ENCODE measurements at regions not wholly inside any gene's neighbourhood (a gene's known extent, or its start where the extent isn't known, plus 50 kb on each side); places are given as distances from the start of the nearest gene placed in this dataset.
A peak's percentile ranks its signal among the peaks of the same experiment; 100 is the strongest.
"Not testable (repeated sequence)": the region's sequence is repeated elsewhere in the genome, so short reads cannot be mapped to it uniquely, and the experiment has no call there.

DNA sequence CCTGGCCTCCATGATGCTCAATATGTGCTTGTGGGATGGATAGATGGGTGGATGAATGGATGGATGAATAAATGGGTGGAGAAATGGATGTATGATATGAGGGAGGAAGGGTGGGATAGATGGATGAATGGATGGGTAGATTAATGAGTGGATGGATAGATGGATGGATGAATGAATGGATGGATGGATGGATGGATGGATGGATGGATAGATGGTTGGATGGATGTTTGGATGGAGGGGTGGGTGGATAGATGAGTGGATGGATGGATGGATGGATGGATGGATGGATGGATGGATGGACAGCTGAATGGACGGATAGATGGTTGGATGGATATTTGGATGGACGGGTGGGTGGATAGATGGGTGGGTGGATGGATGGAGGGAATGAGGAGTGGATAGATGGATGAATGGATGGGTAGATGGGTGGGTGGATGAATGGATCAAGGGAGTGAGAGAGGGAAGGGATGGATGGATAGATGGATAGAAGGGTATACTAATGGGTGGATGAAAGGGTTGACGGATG lies 139.4 kb downstream of the CEBPB start:
- DNase-seq (ENCODE audit: low spot score) = no peak

DNA sequence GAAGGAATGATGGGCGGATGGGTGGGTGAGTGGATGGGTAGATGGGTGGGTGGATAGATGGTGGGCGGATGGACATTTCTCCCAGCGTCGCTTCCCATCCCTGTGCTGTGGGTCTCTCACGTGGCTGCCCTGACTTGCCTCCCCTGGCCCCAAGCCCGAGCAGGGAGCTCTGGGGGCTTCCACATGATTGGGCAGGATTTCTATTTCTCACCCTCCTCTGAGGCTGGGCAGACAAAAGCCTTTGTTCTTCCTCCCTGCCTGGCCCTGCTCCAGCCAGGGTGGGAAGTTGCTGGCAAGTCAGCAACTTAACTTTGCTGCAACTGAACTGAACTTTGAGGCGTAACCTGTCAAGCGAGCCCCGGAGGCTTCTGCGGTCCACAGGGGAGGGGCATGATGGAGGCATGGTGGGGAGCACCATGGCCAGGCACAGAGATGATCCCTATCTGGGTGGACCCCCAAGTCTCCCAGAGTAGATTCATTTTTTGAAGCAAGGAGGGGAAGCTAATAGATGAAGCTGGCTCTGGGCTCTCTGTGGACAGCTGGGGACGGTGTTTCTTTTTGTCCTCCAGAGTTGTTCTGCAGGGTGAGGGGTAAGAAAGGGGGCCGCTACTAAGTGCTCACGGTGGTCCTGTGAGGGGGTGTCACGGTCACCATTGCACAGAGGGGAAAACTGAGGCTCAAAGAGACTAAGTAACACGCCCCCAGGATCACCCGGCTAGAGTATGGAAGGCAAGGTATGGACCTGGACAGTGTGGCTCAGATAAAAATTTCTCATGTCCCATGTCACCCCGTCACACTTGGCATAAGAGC lies 140.1 kb downstream of the CEBPB start:
- no peak for DNase-seq (ENCODE audit: low spot score)

DNA sequence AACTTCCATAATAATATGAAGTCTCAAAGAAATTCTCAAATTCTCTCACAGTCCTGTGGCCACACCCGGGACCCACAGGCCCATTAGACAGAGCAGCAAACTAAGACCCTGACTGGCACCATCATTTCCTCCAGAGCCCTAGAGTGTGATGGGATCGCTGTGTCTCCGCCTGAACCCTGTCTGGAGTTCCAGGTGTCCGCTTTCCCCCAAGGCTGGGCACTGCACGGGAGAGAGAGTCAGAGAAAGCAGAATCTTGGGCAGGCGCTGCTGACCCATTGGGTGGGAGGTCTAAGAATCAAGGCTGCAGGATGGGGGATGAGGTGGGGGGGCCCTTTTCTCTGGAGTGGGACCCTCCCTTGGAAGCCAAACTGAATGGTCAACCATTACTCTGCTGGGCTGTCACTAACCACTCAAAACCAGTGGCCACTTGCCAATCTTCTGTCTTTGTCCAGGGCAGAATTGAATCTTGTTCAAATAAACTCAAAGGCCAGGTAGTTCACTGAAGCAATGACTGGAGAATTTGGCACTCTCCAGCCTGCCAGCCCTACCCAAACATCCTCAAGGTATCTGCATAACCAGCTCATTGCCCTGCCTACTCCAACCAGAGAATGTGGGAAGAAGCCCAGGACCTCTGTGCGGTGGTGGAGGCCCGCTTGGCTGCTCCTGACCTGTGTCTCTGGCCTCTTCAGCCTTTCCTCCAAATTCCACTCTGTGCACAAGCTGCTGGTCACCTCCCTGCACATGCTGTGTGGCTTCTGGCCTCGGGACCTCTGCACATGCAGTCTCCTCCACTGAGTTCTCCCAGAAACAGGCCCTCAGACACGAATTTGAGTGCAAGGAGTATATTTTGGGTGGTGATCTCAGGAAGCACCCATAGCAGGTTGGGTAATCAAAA lies 141.1 kb downstream of the CEBPB start:
- no peak for DNase-seq (ENCODE audit: low spot score)

DNA sequence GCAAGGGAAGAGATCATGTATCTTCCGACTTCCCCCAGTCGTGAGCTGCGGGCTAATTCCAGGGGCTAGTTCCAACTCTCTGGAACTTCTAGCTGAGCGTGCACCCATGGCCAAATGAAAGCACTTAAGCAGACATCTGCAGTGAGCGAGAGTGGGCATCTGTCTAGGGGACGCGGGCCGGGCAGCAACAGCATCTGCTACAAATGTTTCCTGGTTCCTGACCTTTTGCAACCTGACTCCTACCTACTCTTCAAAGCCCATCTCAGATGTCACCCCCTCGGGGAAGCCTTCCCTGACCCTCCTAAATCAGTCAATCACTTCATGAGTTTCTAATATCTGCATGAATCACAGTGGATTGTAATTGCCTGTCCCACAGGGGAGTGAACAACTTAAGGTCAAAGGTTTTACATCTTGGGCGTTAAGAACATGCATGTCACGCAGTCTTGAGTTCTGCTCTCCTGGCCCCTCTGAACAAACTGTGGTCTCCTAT lies 141.9 kb downstream of the CEBPB start:
- DNase-seq (ENCODE audit: low spot score) = no peak

DNA sequence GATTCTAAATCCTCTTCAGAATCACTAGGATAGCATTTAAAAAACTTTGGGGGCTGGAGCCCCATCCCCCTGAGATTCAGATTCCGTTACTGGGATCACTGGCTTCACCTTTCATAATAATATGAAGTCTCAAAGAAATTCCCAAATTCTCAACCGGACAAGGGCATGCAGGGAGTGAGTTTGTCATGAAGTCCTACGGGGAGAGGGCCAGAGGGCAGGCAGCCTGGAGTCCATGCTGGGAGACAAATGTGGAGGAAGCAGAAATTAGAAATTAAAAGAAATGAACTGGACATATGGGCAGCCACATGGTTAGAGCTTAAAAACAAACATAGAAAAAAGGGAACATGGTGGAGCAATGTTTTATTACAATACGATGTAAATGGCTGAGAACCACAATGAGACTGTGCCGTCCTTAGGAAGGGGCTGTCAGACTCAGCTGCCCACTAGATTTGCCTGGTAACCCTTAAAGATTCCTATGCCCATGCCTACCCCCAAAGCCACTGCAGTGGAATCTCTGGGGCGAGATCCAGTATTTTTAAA lies 142.6 kb downstream of the CEBPB start:
- DNase-seq (ENCODE audit: low spot score) = no peak

DNA sequence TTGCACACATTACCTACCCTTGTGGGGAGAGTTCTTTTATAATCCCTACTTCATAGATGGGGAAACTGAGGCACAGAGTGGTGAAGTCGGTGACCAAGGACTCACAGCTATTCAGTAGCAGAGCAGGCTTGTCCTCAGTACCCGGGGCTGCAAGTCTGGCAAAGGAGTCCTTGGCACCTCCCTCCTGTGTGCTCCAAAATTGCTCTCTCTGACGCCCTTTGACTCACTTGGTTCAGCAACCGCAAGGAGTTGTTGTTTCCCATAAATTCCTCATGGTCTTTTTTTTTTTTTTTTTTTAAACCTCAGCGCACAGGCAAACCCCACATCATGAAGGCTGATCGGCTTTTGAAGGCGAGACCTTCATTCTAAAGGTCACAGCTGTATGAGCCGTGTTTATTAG lies 143.2 kb downstream of the CEBPB start:
- no peak for DNase-seq (ENCODE audit: low spot score)

DNA sequence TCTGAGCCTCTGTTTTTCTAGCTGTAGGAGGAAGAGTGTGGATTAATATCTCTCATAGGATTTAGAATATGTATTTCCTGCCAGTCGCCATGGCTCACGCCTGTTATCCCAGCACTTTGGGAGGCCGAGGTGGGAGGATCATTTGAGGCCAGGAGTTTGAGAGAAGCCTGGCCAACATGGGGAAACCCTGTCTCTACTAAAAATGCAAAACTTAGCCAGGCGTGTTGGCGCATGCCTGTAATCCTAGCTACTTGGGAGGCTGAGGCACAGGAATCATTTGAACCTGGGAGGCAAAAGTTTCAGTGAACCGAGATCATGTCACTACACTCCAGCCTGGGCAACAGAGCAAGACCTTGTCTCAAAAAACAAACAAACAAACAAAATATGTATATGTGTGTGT lies 143.9 kb downstream of the CEBPB start:
- not testable (repeated sequence) for DNase-seq (ENCODE audit: low spot score)

DNA sequence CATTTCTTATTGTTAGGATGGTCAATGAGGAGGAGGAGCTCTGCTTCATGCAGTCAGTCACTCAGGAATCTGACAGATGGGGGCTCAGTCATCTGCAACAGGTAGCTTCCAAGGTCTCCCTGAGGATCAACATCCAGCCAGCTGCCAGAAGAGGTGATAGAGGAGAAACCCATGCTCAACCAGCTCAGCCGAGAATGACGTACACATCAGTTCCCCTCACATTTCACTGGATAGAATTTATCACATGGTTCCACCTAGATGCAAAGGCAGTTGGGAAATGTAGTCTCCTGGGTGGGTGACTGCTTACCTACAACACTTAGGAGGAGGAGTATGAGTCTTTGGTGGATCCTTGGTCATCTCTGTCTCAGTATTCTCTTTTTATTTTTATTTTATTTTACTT lies 144.5 kb downstream of the CEBPB start:
- no peak for DNase-seq (ENCODE audit: low spot score)

DNA sequence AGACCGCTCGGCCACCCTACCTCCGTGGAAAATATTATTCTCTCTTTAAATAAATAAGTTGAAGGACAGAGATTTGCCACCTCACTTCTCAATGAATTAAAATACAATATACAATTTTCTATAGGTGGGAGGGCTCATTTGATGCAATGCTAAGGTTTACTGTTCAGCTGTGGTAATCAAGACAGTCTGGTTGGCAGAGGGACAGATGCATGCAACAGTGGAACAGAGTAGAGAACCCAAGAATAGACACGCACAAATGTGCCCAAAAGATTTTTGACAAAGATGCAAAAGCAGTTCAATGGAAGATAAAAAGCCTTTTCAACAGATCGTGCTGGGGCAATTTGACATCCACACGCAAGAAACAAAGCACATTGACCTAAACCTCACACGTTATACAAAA lies 145.2 kb downstream of the CEBPB start:
- no peak for DNase-seq (ENCODE audit: low spot score)

DNA sequence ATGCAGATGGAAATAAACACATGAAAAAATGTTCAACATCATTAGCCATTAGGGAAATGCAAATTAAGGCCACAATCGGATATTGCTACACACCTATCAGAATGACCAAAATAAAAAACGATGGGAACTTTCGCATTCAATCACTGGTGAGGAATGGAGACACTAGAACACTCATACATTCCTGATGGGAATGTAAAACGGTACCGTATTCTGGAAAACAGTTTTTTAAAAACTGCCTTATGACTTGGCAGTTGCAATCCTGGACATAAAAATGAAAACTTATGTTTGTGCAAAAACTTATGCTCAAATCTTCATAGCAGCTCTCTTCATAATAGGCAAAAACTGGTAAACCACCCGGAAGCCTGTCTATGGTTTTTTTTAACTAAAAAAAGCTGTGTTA lies 146.0 kb downstream of the CEBPB start:
- no peak for DNase-seq (ENCODE audit: low spot score)

DNA sequence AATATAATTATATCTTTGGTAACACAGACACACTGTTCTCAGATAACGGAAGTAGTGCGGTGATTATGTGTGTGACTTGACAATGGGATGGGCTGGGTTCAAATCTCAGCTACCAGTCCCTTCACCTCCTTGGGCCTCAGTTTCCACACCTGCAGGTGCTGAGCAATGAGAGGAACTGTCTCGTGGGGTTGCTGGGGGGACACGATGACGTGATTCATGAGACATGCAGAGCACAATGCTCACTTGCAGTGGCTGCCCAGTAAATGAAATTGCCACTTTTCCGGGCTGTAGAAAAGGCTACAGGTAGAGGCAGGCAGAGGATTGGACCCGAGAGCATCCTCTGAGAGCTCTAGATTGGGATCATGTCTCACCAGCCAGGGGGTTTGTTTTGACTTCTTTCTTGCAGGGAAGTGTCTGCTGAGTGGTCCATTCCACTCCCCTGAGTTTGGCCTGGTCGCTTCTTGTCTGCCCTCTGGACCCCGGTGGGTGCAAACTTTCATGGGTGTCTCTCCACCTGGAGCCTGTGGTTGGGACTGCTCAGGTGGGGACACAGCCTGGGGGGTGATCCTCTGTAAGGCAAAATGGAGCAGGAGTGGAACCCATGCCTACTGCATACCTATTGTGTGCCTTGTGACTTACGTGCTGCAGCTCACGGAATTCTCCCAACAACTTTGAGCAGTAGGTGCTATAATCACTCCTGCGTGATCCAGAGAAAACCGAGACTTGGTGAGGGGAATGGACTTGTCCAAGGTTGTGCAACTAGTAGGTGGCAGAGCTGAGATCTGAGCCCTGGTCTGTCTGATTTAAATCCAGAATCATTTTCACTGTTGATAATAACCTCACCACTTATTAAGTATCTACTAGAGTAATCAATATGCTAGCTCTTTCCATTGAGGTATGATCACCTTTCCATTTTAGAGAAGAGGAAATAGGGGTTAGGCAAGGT lies 147.2 kb downstream of the CEBPB start:
- no peak for DNase-seq (ENCODE audit: low spot score)

DNA sequence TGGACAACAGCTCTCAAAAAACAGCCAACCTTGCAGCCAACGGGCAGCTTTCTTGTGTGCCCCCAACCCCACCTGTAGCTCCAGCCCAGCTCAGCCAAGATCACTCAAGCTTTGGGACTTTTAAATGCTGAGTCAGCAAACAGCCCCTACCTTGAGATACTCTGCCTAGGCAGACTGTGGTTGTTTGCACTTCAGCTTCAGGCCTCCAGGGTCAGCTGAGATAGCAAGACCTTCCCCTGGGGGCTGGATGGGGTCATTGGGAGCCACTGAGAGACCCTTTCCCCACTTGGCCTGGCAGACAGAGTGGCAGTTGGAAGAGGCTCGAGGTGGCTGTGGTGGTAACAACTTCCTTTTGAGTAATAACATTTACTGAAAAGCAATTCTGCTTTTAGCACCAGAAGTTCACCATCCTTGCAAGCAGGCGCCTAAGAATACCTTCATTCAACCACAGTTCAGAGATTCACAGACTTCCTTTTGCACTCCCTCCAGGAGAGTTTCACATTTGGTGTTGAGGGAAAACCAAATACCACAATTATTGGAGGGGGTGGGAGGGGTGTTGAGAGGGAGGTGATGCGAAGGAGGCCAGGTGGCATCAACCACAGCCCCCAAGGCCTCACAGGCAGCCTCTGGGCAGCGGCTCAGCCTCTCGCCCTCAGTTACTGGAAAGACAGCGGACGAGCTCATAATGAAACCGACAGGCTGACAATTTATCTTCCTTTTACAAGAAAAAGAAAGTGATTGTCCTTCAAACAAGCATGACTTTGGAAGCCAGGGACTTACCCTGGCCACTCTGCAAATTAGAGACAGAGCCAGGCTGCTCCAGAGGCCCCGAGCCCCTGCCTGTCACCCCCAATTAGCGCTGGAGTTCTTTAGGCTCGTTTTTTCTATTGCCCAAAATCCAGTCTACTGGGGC lies 148.1 kb downstream of the CEBPB start:
- DNase-seq (ENCODE audit: low spot score) = peak; percentile 18

DNA sequence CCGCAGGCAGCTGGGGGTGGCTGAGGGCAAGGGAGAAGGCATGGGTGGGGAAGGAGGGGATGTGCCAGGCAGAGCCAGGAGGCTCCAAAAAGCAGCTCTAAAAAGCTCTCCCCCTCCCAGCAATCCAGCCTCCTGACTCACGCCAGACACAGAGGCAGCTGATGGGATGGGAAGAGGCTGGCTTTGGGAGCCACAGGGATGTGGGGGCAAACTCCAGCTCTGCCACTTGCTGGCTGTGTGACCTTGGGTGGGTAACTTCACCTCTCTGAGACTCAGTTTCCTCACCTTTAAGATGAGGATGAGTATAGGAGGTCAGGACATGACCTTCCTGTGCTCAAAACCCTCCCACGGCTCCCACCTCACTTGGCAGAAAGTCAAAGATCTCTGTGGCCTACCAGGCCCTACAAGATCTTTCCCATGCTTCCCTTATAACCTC lies 148.9 kb downstream of the CEBPB start:
- no peak for DNase-seq (ENCODE audit: low spot score)

DNA sequence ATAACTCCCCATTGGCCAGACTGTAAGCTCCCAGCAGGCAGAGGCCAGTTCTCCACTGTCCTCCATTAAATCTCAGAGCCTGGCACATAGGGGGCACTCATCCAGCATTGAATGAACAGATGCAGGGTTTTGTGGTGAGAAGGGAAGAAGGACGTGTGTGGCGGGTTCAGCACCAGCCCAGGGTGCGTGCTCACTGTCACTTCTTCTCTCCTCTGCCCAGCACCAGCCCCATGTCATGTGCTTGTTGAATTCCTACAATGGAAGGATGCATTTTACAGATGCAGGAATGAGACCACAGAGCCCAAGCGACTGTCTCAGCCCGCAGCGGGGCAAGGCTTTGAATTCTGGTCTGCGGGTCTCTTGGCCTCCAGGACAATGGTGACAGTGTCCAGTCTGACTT lies 149.9 kb downstream of the CEBPB start:
- no peak for DNase-seq (ENCODE audit: low spot score)

DNA sequence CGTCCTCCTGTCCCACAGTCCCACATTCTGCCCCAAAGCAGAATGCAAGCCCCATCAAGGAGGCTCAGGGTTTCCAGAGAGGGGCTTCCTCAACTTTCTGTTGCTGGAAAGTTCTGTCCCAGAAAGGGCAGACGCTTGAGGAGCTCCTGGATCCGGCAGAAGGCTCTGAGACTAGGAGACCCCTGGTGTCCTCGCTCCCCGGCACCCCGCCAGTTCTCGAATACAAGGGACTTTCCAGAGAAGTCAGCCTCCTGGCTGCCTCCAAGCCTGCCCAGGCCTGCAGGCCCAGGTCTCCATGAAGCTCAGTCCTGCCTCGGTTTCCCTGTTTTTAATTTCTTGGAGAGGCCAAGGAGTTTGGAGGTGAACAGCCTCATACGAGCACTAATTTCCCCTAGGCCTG lies 150.4 kb downstream of the CEBPB start:
- DNase-seq (ENCODE audit: low spot score) = no peak

DNA sequence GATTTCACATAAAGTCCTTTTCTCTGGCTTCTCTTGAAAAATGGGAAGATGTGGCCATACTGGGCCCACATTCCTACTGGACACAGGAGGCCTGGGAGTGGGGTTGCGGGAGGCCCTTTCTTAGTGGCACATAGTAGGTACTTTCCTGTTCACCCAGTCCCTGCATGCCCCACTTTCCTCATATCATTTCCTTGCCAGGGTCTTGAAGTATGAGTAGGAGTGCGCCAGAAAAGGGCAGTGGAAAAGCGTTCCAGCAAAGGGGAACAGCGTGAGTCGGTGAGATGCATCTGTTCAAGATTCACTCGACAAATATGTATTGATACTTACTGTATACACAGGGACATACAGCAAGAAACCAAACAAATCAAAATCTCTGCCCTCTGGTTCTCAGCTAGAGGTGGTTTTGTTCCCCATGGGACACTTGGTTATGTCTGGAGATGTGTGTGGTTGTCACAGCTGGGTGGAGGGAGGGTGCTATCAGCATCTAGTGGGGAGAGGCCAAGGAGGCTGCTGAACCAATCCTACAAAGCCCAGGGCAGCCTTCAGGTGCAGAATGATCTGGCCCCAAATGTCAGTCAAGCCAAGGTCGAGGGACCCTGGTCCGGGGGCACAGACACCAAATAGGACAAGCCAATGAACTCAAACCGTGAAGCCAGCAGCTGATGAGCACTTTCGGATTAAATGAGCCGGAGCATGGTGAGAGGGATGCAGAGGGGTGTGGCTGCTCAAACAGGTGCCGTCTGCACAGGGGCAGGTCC lies 151.4 kb downstream of the CEBPB start:
- no peak for DNase-seq (ENCODE audit: low spot score)

DNA sequence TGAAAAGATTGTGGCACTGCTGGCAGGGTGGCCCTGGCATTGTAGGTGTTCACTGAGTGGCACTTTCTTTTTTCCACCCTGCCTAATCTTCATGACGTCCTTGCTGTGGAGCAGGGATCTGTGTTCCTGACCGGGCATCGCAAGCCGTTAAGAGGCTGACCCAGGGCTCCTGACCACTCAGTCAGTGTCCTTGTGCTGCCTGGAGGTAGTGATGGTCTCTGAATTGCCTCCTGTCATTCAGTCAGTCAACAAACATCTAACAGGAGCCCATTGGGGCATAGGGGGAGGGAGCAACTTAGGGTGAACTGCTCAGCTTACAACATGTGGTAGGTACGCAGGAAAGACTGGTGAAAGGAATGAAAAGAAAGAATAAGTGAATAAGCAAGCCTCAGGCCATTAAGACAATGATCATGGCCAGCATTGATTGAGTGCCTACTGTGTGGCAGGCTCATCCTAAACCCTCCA lies 152.0 kb downstream of the CEBPB start:
- no peak for DNase-seq (ENCODE audit: low spot score)

DNA sequence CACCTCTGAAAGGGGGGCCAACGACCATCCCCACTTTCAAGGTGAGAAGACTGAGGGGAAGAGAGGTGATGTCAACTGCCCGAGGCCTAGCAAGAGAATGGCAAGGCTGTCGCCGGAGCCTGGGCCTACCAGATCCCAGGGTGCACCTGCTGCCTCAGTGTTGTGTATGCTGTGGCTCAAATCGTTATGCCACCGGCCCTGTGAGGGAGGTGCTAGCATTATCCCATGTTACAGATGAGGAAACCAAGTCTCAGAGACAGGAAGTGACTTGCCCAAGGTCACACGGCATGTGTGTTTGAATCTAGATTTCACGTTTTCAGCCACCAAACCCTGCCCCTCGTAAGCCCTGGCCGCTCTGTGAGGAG lies 152.5 kb downstream of the CEBPB start:
- no peak for DNase-seq (ENCODE audit: low spot score)

DNA sequence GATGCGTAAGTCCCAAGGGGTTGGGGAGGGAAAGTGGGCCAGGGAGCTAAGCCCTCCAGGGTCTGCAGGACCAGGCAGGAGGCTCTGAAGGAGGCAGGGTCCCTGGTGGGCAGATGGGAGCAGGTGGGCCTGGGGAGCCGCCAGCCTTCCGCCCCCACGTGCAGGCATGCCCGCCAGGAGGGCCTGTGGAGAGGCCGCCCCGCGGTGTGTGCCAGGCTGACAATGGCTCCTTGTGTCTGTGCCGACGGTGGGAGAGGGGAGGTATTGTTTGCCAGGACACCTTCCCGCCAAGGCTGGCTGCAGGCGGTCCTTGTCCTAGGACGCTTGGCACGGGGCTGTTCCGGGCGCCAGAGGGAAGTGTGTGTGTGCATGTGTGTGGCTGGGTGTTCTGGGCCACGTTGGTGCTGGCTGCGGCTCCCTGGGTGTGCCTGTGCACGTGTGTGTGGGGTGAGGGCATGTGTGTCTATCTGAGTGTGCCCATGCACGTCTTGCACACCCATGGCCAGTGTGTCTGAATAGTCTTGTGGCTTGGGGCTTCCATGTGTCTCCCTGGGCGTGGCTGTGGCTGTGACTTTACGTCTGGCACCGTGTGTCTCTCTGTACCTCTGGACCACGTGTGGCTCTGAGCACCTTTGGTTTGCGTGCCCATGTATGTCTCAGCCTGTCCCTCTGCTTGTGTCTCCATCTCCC lies 153.0 kb downstream of the CEBPB start:
- no peak for DNase-seq (ENCODE audit: low spot score)

Measured in CD4-positive, alpha-beta T cell treated with Interleukin-6 at 100 ng/mL for 8 hours (primary cell).